ENCODE measurements at regions not wholly inside any gene's neighbourhood (a gene's known extent, or its start where the extent isn't known, plus 50 kb on each side); places are given as distances from the start of the nearest gene placed in this dataset.
A peak's percentile ranks its signal among the peaks of the same experiment; 100 is the strongest.

- DNase-seq (ENCODE audit: low read depth) = no peak
These were observed 161.8 kb upstream of the CSF3R start for GRCh38 chr1:36644556-36644955.

GRCh38 chr1:36643371-36644270, 160.9 kb upstream of the CSF3R start:
- no peak for DNase-seq (ENCODE audit: low read depth)

- DNase-seq (ENCODE audit: low read depth) = no peak
These were observed 160.1 kb upstream of the CSF3R start for GRCh38 chr1:36642802-36643201.

- DNase-seq (ENCODE audit: low read depth) = no peak
These were observed 159.1 kb upstream of the CSF3R start for GRCh38 chr1:36641776-36642175.

GRCh38 chr1:36639461-36639860, 156.7 kb upstream of the CSF3R start:
- no peak for DNase-seq (ENCODE audit: low read depth)

- DNase-seq (ENCODE audit: low read depth) = peak; percentile 51
These were observed 155.6 kb upstream of the CSF3R start for GRCh38 chr1:36638268-36638667.

- no peak for DNase-seq (ENCODE audit: low read depth)
These were observed 153.5 kb upstream of the CSF3R start for GRCh38 chr1:36636206-36636605.

- DNase-seq (ENCODE audit: low read depth) = no peak
These were observed 152.6 kb upstream of the CSF3R start for GRCh38 chr1:36635284-36635683.

- no peak for DNase-seq (ENCODE audit: low read depth)
These were observed 146.1 kb upstream of the CSF3R start for GRCh38 chr1:36628804-36629203.

- no peak for DNase-seq (ENCODE audit: low read depth)
These were observed 143.7 kb upstream of the CSF3R start for GRCh38 chr1:36626435-36626834.

- DNase-seq (ENCODE audit: low read depth) = no peak
These were observed 143.2 kb upstream of the CSF3R start for GRCh38 chr1:36625935-36626310.

GRCh38 chr1:36625253-36625934, 142.7 kb upstream of the CSF3R start:
- DNase-seq (ENCODE audit: low read depth) = no peak

- DNase-seq (ENCODE audit: low read depth) = no peak
These were observed 141.8 kb upstream of the CSF3R start for GRCh38 chr1:36624466-36624865.

- DNase-seq (ENCODE audit: low read depth) = no peak
These were observed 140.3 kb upstream of the CSF3R start for GRCh38 chr1:36622741-36623648.

- no peak for DNase-seq (ENCODE audit: low read depth)
These were observed 138.8 kb upstream of the CSF3R start for GRCh38 chr1:36621531-36621930.

- DNase-seq (ENCODE audit: low read depth) = no peak
These were observed 137.4 kb upstream of the CSF3R start for GRCh38 chr1:36620142-36620541.

- DNase-seq (ENCODE audit: low read depth) = no peak
These were observed 132.3 kb upstream of the CSF3R start for GRCh38 chr1:36614991-36615390.

GRCh38 chr1:36614571-36614970, 131.9 kb upstream of the CSF3R start:
- DNase-seq (ENCODE audit: low read depth) = no peak

- no peak for DNase-seq (ENCODE audit: low read depth)
These were observed 131.0 kb upstream of the CSF3R start for GRCh38 chr1:36613721-36614120.

- no peak for DNase-seq (ENCODE audit: low read depth)
These were observed 130.2 kb upstream of the CSF3R start for GRCh38 chr1:36612881-36613280.

GRCh38 chr1:36612121-36612520, 129.4 kb upstream of the CSF3R start:
- DNase-seq (ENCODE audit: low read depth) = no peak

GRCh38 chr1:36609241-36610027, 126.7 kb upstream of the CSF3R start:
- peak; percentile 44 for DNase-seq (ENCODE audit: low read depth)
